Endothelial cell of umbilical vein (primary cell): ENCODE measurements at regions not wholly inside any gene's neighbourhood (a gene's known extent, or its start where the extent isn't known, plus 50 kb on each side); places are given as distances from the start of the nearest gene placed in this dataset.

Experiments
- CTCF ChIP-seq, 2 donors: IDR thresholded peaks; 1 replicate in 1 of 2; 2 replicates in 1 of 2; pipeline ENCODE4 v1.5.1; 2011; ENCODE audit warnings: low read length in 2 of 2, mild to moderate bottlenecking in 2 of 2, moderate library complexity in 2 of 2, control low read depth in 1 of 2, inconsistent platforms in 1 of 2, low read depth in 1 of 2; ENCODE audit not compliant: insufficient read depth in 1 of 2; ENCODE audit errors: extremely low read depth in 1 of 2
- EZH2 ChIP-seq: IDR thresholded peaks from 2 replicates; pipeline ENCODE4 v1.6.1; 2012; ENCODE audit warnings: borderline replicate concordance, low read depth, mild to moderate bottlenecking, moderate library complexity, low read length, inconsistent platforms; ENCODE audit not compliant: severe bottlenecking
- GATA2 ChIP-seq: IDR thresholded peaks from 2 replicates; pipeline ENCODE4 v1.7.0; 2011; ENCODE audit warnings: low read depth, mild to moderate bottlenecking, moderate library complexity, mixed read lengths, low read length; ENCODE audit not compliant: insufficient read length, insufficient read depth
- POLR2A ChIP-seq: IDR thresholded peaks from 2 replicates; pipeline ENCODE4 v1.6.1; 2012; ENCODE audit warnings: low read depth, mild to moderate bottlenecking, control low read depth, low read length

- TF ChIP-seq CTCF (IDR thresholded peaks at IDR 0.05; ENCODE audit: extremely low read depth in 1 of 2, insufficient read depth in 1 of 2, low read depth in 1 of 2, low read length in 2 of 2), result no peak
- TF ChIP-seq GATA2, result no peak
- no peak for TF ChIP-seq POLR2A
- TF ChIP-seq EZH2, result no peak
These were observed 112.8 kb upstream of the SHB start for GRCh38 chr9:38181866-38182265.
